Spinal cord (tissue), 9 donors: ENCODE measurements at regions not wholly inside any gene's neighbourhood (a gene's known extent, or its start where the extent isn't known, plus 50 kb on each side); places are given as distances from the start of the nearest gene placed in this dataset.

Experiments
- DNase-seq, 6 donors: peaks; one replicate each; pipeline versions ENCODE4 v3.0.0 to v3.0.0-alpha.2; 2013 to 2015; ENCODE audit warnings: low spot score in 6 of 6, low read depth in 4 of 6
- H3K27ac ChIP-seq: one replicate; pipeline ENCODE4 v1.5.1; 2013; ENCODE audit warnings: low read depth, low read length, control low read depth
- H3K27me3 ChIP-seq: one replicate; pipeline ENCODE4 v1.6.1; 2013; ENCODE audit warnings: low read length; ENCODE audit not compliant: control insufficient read depth, insufficient read depth
- H3K36me3 ChIP-seq: one replicate; pipeline ENCODE4 v1.6.1; 2013; ENCODE audit warnings: low read length; ENCODE audit not compliant: control insufficient read depth, insufficient read depth
- H3K4me1 ChIP-seq: one replicate; pipeline ENCODE4 v1.6.1; 2013; ENCODE audit warnings: low read length; ENCODE audit not compliant: control insufficient read depth, insufficient read depth
- H3K4me3 ChIP-seq: one replicate; pipeline ENCODE4 v1.5.1; 2013; ENCODE audit warnings: low read depth, low read length, control low read depth
- H3K9me3 ChIP-seq: one replicate; pipeline ENCODE4 v1.6.1; 2013; ENCODE audit warnings: low read length; ENCODE audit not compliant: control insufficient read depth, insufficient read depth
- WGBS: methylation state at CpG from one replicate; pipeline ENCODE4 v1.1.5; 2013; ENCODE audit warnings: missing lambda C conversion rate; ENCODE audit not compliant: insufficient coverage; 5-methylcytosine and 5-hydroxymethylcytosine counted together
- donor health status: healthy.

GRCh38 chr1:88191917-88192316, 492.2 kb upstream of the PKN2 start:
- no peaks in the 10 kb centered on the region for H3K36me3 ChIP-seq
- DNase-seq: no peak
- WGBS: 100% methylated on average over 1 of the region's 2 CpGs
- H3K27me3 ChIP-seq: no peaks in the 10 kb centered on the region
- H3K9me3 ChIP-seq: no peaks in the 10 kb centered on the region
- H3K4me1 ChIP-seq: no peaks in the 10 kb centered on the region
- H3K4me3 ChIP-seq: no peak overlapping the region
- H3K27ac ChIP-seq: no peak overlapping the region

DNA sequence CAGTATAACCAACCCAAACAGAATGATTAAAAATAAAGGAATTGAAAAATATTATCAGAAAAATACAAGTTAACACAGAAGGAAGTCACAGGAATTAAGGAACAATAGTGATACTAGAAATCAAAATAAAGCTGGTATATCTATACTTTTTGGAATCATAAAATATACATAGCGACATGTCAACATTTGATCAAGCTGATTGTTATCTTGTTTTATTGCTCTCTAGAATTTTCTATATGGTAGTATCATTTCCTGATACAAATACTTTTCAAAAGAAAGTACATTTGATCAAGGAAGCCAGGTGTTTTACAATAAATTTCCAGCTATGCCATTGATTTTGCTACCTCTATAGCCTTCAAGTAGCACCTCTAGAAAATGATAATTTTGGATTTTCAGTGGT, 489.5 kb upstream of the PKN2 start:
- Histone ChIP-seq H3K4me1 (no peaks in the 10 kb centered on the region), H3K4me3 (no peak overlapping the region), H3K9me3 (no peaks in the 10 kb centered on the region), H3K27ac (no peak overlapping the region), H3K27me3 (no peaks in the 10 kb centered on the region), H3K36me3 (no peaks in the 10 kb centered on the region)
- DNase-seq: no peak
- WGBS: no CpG with 5 or more reads among the region's 1 CpG

GRCh38 chr1:88200545-88200944, 483.5 kb upstream of the PKN2 start:
- no peaks in the 10 kb centered on the region for H3K27me3 ChIP-seq
- no peak overlapping the region for H3K27ac ChIP-seq
- H3K9me3 ChIP-seq: no peaks in the 10 kb centered on the region
- no peak overlapping the region for H3K4me3 ChIP-seq
- no peak for DNase-seq
- no peaks in the 10 kb centered on the region for H3K36me3 ChIP-seq
- WGBS: 86% methylated on average over 3 of the region's 3 CpGs
- H3K4me1 ChIP-seq: no peaks in the 10 kb centered on the region

GRCh38 chr1:88204111-88204510, 480.0 kb upstream of the PKN2 start:
- no peaks in the 10 kb centered on the region for H3K4me1 ChIP-seq
- no peak overlapping the region for H3K27ac ChIP-seq
- no CpG with 5 or more reads among the region's 3 CpGs for WGBS
- no peak overlapping the region for H3K4me3 ChIP-seq
- DNase-seq: no peak
- no peaks in the 10 kb centered on the region for H3K9me3 ChIP-seq
- no peaks in the 10 kb centered on the region for H3K36me3 ChIP-seq
- no peaks in the 10 kb centered on the region for H3K27me3 ChIP-seq

GRCh38 chr1:88204612-88205167, 479.4 kb upstream of the PKN2 start:
- no CpG with 5 or more reads among the region's 1 CpG for WGBS
- Histone ChIP-seq H3K36me3 (no peaks in the 10 kb centered on the region), H3K4me3 (no peak overlapping the region), H3K27ac (no peak overlapping the region), H3K4me1 (no peaks in the 10 kb centered on the region), H3K27me3 (no peaks in the 10 kb centered on the region), H3K9me3 (no peaks in the 10 kb centered on the region)
- no peak for DNase-seq

DNA sequence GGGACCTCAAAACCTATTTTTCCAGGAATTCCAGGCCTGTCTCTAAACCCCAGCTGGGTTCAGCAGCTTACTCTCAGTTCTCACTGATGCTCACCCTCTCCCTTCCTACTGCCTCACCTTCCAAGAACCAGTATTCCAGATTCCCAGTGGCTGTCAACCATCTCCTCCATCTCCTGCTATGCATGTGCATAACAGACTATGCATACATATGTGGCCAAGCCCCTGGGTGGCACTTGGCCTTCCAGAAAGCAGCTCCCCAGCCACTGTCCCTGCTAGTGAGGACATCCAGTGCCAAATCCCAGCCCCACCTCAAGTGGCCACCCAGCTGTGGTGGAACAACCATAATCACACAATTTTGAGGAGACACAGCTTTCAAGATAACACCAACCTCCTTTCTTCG, 475.7 kb upstream of the PKN2 start:
- Histone ChIP-seq H3K9me3 (no peaks in the 10 kb centered on the region), H3K36me3 (no peaks in the 10 kb centered on the region), H3K27me3 (no peaks in the 10 kb centered on the region), H3K4me1 (no peaks in the 10 kb centered on the region), H3K27ac (no peak overlapping the region), H3K4me3 (no peak overlapping the region)
- DNase-seq: no peak
- no CpG with 5 or more reads among the region's 1 CpG for WGBS

GRCh38 chr1:88210103-88210787, 473.8 kb upstream of the PKN2 start:
- H3K27ac ChIP-seq: no peak overlapping the region
- no CpG with 5 or more reads among the region's 2 CpGs for WGBS
- H3K9me3 ChIP-seq: no peaks in the 10 kb centered on the region
- H3K27me3 ChIP-seq: no peaks in the 10 kb centered on the region
- no peaks in the 10 kb centered on the region for H3K4me1 ChIP-seq
- DNase-seq: peak in 1 of 6 donors; percentile 12
- H3K36me3 ChIP-seq: no peaks in the 10 kb centered on the region
- H3K4me3 ChIP-seq: no peak overlapping the region

DNA sequence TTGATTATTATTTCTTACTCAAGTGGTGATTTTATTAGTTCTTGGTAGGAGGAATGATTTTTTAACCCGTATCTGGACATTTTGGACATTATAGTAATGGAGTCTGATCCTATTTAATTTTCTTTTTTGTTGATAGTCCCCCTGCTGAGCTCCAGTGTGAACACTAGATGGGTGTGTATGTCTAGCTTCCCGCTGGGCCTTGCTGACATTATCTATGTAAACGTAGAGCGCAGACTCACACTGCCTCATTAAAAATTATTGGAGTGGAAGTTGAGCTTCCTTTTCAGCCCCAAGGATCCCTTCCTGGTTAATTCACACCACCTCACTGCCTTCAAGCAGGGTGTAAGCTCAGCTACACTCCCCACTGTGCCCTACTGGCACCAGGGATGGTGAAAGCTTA, 467.6 kb upstream of the PKN2 start:
- no peak for DNase-seq
- WGBS: no CpG with 5 or more reads among the region's 4 CpGs
- Histone ChIP-seq H3K27ac (no peak overlapping the region), H3K36me3 (no peaks in the 10 kb centered on the region), H3K4me1 (no peaks in the 10 kb centered on the region), H3K9me3 (no peaks in the 10 kb centered on the region), H3K27me3 (no peaks in the 10 kb centered on the region), H3K4me3 (no peak overlapping the region)

DNA sequence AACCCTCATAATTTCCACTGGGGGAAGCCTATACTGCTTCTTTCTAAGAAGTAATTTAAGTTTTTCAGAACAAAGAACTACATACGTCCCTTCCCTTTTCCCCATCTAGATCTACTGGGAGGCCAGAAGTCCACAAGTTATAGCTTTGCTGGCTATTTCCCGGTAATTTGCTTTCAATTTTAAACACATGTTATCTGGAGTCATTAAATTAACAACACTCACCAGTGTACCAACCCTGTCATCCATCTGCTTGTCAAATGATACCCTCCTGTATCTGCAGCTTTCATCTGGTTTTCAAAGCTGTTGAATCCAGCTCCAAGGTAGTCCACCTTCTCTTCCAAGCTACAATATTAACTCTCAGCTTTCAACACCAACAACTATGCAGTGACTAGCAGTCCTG, 466.7 kb upstream of the PKN2 start:
- Histone ChIP-seq H3K27me3 (no peaks in the 10 kb centered on the region), H3K9me3 (no peaks in the 10 kb centered on the region), H3K27ac (no peak overlapping the region), H3K4me1 (no peaks in the 10 kb centered on the region), H3K4me3 (no peak overlapping the region), H3K36me3 (no peaks in the 10 kb centered on the region)
- 74% methylated on average over 2 of the region's 2 CpGs for WGBS
- no peak for DNase-seq

- no peak for DNase-seq
- Histone ChIP-seq H3K27me3 (no peaks in the 10 kb centered on the region), H3K9me3 (no peaks in the 10 kb centered on the region), H3K27ac (no peak overlapping the region), H3K4me3 (no peak overlapping the region), H3K36me3 (no peaks in the 10 kb centered on the region), H3K4me1 (no peaks in the 10 kb centered on the region)
- 100% methylated on average over 1 of the region's 3 CpGs for WGBS
Measured at GRCh38 chr1:88219521-88219920, 464.6 kb upstream of the PKN2 start.
